Stimulated activated CD8-positive, alpha-beta memory T cell treated with anti-CD3 and anti-CD28 coated beads, Interleukin-12 subunit alpha, Interleukin-12 subunit beta, amount 100 ng/mL, for 24 hours (primary cell): ENCODE measurements at regions not wholly inside any gene's neighbourhood (a gene's known extent, or its start where the extent isn't known, plus 50 kb on each side); places are given as distances from the start of the nearest gene placed in this dataset.
"Not testable (repeated sequence)": the region's sequence is repeated elsewhere in the genome, so short reads cannot be mapped to it uniquely, and the experiment has no call there.

Experiments
- DNase-seq: peaks from one replicate; pipeline ENCODE4 v3.0.0-alpha.2; 2020; ENCODE audit errors: extremely low read depth

DNA sequence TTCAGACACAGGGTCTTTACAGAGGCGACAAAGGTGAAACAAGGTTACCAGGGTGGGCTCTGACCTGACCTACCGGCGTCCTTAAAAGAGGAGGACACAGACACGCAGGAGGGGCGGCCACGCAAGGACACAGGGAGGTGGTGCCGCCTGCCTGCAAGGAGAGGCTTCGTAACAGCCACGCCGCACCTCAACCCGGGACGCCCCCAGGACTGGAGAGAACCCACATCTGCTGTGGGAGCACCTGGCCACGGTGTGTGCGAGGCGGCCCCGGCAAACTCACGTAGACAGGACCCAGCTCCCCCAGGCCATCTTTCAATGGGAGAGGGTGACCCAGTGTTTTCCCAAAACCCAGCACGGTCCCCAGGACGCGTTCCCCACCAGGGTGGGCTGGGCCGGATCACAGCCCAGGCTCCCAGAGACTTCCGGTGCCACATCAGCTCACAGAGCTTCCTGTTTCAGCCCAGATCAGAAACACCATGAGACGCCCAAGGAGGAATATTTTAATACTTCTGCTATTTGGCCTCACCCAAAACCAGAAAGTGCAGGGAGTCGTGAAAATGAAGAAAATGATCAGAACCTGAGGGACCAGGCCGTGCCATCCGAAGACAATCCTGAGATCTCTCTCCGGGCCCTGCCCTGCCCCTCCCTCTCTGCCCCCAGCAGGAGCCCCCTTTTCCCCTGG is 5417.4 kb upstream of the TPTE start:
- not testable (repeated sequence) for DNase-seq

- not testable (repeated sequence) for DNase-seq
Observed at GRCh38 chr21:5104562-5104928, 5416.8 kb upstream of the TPTE start.

DNA sequence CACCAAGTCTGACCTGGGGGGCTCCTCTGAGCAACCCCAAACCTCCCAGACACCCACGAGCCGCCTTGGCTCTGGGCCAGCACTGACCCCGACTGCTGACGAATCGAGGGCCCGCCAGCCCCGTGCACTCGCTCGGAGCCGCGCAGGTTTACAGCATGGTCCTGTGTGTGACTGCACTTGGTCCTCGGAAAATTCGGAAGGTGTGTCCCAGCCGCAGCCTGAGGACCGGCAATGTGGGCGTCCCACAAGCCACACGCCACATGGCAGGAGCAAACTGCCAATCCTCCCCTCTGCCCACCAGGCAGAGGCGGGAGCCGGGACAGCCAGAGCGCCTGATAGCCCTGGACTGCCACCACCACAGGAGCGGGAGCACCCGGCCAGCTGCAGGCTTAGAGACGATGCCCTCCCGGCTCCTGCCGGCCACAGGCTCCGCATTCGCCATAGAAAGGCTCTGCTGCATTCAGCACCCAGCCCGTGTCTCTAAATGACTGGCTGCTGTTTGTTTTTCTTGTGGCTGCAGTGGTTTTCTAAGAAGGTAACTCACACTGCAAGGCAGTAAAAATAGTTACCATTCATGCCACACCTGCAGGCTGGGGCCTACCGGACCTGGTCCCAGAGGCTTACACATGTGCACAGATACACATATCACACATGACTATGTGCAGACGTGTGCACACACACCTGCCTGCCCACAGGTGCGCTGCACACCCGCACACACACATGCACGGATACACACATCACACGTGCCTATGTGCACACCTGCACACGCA is 5415.3 kb upstream of the TPTE start:
- DNase-seq = not testable (repeated sequence)

DNA sequence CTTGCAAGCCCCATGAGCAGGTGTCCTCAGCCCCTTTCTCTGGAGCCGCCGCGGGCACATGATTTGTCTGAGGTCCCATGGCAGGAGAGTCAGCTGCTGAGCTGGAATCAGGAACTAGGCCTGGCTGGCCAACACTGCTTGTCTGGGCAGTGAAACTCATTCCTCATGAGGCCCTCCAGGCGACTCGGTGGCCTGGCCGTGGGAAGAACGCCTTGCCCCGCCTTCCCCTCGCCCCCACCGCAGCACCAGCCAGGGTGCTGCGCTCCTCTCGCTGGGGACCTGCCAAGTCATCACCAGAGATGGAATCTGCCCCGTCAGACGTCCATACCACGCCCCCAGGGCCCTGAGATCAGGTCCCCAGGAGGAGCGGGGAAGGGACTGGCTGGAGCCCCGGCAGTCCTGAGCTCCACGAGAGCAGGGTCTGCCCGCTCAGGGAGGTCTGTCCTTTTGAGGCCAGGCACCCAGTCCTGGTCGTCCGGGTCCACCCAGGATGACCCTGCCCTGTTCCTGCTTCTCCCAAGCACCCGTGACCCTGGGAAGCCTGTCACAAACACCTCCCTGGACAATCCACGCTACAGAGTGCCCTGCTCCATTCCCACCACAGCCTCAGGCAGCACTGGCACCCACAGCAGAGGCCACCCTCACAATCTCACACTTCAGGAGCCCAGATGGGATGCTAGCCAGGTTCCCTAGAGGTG is 5414.5 kb upstream of the TPTE start:
- DNase-seq = not testable (repeated sequence)

DNA sequence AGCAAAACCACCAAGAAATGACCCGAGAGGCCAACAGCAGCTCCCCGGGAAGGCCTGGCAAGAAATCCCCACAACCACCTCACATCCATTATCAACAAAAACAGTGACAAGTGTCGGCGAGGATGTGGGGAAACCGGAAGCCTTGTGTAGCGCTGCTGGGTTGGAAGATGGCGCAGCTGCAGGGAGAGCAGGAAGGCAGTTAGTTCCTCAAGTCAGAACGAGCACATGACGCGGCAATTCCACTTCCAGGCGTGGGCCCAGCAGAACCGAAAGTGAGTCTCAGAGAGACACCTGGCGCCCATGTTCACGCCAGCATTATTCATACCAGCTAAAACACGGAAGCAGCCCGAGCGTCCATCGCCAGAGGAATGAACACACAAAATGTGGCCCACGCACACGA is 5413.7 kb upstream of the TPTE start:
- DNase-seq = not testable (repeated sequence)

GRCh38 chr21:5108048-5108775 is 5413.2 kb upstream of the TPTE start:
- not testable (repeated sequence) for DNase-seq

DNA sequence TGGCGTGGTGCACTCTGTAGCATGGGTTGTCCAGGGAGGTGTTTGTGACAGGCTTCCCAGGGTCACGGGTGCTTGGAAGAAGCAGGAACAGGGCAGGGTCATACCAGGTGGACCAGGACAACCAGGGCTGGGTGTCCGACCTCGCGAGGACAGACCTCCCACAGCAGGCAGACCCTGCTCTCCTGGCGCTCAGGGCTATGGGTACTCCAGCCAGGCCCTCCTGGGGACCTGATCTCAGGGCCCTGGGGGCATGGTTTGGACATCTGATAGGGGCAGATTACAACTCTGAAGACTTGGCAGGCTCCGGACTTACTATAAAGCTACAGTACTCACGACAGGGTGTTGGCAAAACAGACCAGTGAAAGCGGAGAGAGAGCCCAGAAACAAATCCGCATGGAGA is 5410.2 kb upstream of the TPTE start:
- DNase-seq = not testable (repeated sequence)

GRCh38 chr21:5113092-5113491 is 5408.3 kb upstream of the TPTE start:
- not testable (repeated sequence) for DNase-seq

- not testable (repeated sequence) for DNase-seq
Observed at GRCh38 chr21:5114468-5114867, 5406.9 kb upstream of the TPTE start.

GRCh38 chr21:5114893-5115645 is 5406.3 kb upstream of the TPTE start:
- not testable (repeated sequence) for DNase-seq

GRCh38 chr21:5115646-5116343 is 5405.6 kb upstream of the TPTE start:
- not testable (repeated sequence) for DNase-seq

DNA sequence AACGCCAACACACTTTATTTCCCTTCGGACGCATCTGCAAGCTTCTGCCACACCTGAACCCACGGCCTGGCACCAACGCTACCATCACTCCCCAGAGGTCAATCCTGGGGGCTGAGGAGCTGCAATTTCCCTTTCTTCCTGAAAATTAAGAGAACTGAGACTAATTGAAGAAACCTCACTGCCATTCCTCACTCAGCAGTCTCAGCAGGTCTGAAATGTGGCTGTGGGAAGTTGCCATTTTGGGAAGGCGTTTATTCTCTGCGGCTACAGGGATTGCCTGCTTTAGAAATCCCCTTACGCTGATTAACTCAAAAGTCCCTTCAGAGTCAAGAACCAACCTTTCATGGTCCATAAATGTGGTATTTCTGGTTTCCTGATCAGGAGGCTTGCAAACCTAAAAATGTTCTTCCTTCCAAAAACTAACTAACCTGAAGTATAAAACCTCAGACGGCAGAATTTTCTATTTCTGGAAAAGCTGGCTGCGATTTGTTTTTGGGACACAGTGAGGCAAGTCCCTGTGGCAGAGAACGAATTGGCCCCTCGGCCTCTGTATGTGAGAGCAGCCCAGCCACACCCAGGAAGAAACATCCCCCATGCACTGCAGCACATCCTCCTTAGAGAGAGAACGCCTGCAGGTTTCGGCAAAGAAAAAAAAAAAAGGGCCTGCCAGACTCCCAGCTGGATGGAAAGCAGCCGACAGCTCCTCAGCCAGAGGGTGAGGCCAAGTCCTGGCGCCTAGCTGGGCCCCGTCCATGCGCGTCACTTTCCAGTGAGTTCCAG is 5404.8 kb upstream of the TPTE start:
- not testable (repeated sequence) for DNase-seq

GRCh38 chr21:5117135-5117534 is 5404.2 kb upstream of the TPTE start:
- DNase-seq = not testable (repeated sequence)

GRCh38 chr21:5117666-5118295 is 5403.6 kb upstream of the TPTE start:
- not testable (repeated sequence) for DNase-seq

- DNase-seq = not testable (repeated sequence)
Observed at GRCh38 chr21:5118296-5118679, 5403.1 kb upstream of the TPTE start.

DNA sequence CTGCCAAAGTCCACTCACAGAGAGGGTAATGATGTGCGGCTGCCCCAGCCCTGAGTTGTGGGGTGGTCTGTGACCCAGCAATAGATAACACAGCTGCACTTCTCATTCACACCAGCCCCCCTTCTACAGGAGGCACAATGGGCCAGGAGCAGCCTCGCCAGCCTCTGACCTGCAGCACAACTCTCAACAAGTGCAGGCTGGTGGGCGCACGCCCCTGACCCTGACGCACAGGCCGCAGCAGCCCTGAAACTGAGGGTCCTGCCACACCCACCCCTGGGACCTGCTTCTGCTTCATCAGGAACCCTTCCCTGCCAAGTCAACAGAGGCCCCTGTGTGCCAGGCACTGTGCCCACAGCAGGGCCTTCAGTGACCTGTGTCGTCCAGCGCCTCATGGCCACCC is 5402.2 kb upstream of the TPTE start:
- DNase-seq = not testable (repeated sequence)

DNA sequence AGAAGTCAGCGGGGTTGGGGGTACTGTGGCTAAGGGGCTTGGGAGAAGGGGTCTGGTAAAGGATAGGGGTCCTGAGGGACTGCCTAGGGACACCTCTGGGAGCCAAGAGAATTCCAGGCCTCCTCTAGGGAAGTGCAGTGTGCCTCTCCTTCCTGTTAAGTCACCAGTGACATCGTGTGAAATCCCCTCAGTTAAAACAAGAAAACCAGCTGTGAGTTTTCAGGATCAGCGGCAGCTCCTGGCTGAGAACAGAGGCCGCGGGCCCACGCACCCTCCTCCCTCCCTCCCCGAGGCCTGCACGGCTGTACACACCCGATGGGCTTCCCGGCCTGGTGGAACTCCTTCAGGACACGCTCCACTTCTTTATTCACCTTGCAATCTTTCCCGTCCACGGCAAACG is 5400.0 kb upstream of the TPTE start:
- DNase-seq = not testable (repeated sequence)

GRCh38 chr21:5121849-5122248 is 5399.5 kb upstream of the TPTE start:
- not testable (repeated sequence) for DNase-seq

GRCh38 chr21:5123655-5124054 is 5397.7 kb upstream of the TPTE start:
- DNase-seq = peak; percentile 19
